Stomach smooth muscle (tissue), 2 donors: ENCODE measurements at regions not wholly inside any gene's neighbourhood (a gene's known extent, or its start where the extent isn't known, plus 50 kb on each side); places are given as distances from the start of the nearest gene placed in this dataset.
"Not testable (repeated sequence)": the region's sequence is repeated elsewhere in the genome, so short reads cannot be mapped to it uniquely, and the experiment has no call there.

Experiments
- H3K27ac ChIP-seq: one replicate; pipeline ENCODE4 v1.7.0; 2013; ENCODE audit warnings: mild to moderate bottlenecking, low read length, inconsistent platforms
- H3K27me3 ChIP-seq, 2 donors: one replicate each; pipeline ENCODE4 v1.7.0; 2013; ENCODE audit warnings: low read length in 2 of 2; ENCODE audit not compliant: insufficient read depth in 2 of 2, control insufficient read depth in 1 of 2
- H3K36me3 ChIP-seq, 2 donors: one replicate each; pipeline ENCODE4 v1.7.0; 2013; ENCODE audit warnings: low read length in 2 of 2; ENCODE audit not compliant: control insufficient read depth in 2 of 2, insufficient read depth in 2 of 2
- H3K4me1 ChIP-seq: one replicate; pipeline ENCODE4 v1.7.0; 2013; ENCODE audit warnings: low read length; ENCODE audit not compliant: control insufficient read depth, insufficient read depth
- H3K4me3 ChIP-seq, 2 donors: one replicate each; pipeline ENCODE4 v1.7.0; 2013; ENCODE audit warnings: low read length in 2 of 2
- H3K9ac ChIP-seq, 2 donors: one replicate each; pipeline ENCODE4 v1.7.0; 2013; ENCODE audit warnings: low read length in 2 of 2, mild to moderate bottlenecking in 1 of 2
- H3K9me3 ChIP-seq, 2 donors: one replicate each; pipeline ENCODE4 v1.7.0; 2013; ENCODE audit warnings: low read length in 2 of 2; ENCODE audit not compliant: control insufficient read depth in 2 of 2
- donor health status: healthy.
- donor health status: Pancreatic carcinoma.

- no peak overlapping the region for H3K27ac ChIP-seq
- H3K36me3 ChIP-seq = no peaks in the 10 kb centered on the region
- H3K9ac ChIP-seq = no peak overlapping the region
- no peaks in the 10 kb centered on the region for H3K4me1 ChIP-seq
- H3K4me3 ChIP-seq = no peak overlapping the region
- H3K9me3 ChIP-seq = no peaks in the 10 kb centered on the region
- no peaks in the 10 kb centered on the region for H3K27me3 ChIP-seq
Measured at GRCh38 chr3:17861476-17861875, 119.0 kb upstream of the TBC1D5 start.

- H3K4me1 ChIP-seq, H3K9ac ChIP-seq, H3K9me3 ChIP-seq, H3K36me3 ChIP-seq, H3K4me3 ChIP-seq, H3K27ac ChIP-seq, H3K27me3 ChIP-seq: not testable (repeated sequence)
Measured at GRCh38 chr3:17860840-17861471, 118.5 kb upstream of the TBC1D5 start.

- Histone ChIP-seq H3K9me3 (no peaks in the 10 kb centered on the region), H3K27me3 (no peaks in the 10 kb centered on the region), H3K9ac (no peak overlapping the region), H3K4me1 (no peaks in the 10 kb centered on the region), H3K27ac (no peak overlapping the region), H3K36me3 (no peaks in the 10 kb centered on the region), H3K4me3 (no peak overlapping the region)
Measured at GRCh38 chr3:17852217-17852616, 109.8 kb upstream of the TBC1D5 start.

GRCh38 chr3:17850448-17850847 is 108.0 kb upstream of the TBC1D5 start:
- H3K4me1 ChIP-seq = no peaks in the 10 kb centered on the region
- H3K27ac ChIP-seq = no peak overlapping the region
- H3K4me3 ChIP-seq = no peak overlapping the region
- H3K27me3 ChIP-seq = no peaks in the 10 kb centered on the region
- H3K36me3 ChIP-seq = no peaks in the 10 kb centered on the region
- H3K9me3 ChIP-seq = no peaks in the 10 kb centered on the region
- no peak overlapping the region for H3K9ac ChIP-seq

GRCh38 chr3:17848102-17848501 is 105.7 kb upstream of the TBC1D5 start:
- Histone ChIP-seq H3K27ac (no peak overlapping the region), H3K4me1 (no peaks in the 10 kb centered on the region), H3K4me3 (no peak overlapping the region), H3K9ac (no peak overlapping the region), H3K36me3 (no peaks in the 10 kb centered on the region), H3K9me3 (no peaks in the 10 kb centered on the region), H3K27me3 (no peaks in the 10 kb centered on the region)

- Histone ChIP-seq H3K27ac (no peak overlapping the region), H3K36me3 (no peaks in the 10 kb centered on the region), H3K9me3 (no peaks in the 10 kb centered on the region)
Measured at GRCh38 chr3:17847156-17847555, 104.7 kb upstream of the TBC1D5 start.

GRCh38 chr3:17846466-17846865 is 104.0 kb upstream of the TBC1D5 start:
- Histone ChIP-seq H3K36me3 (no peaks in the 10 kb centered on the region), H3K4me1 (no peaks in the 10 kb centered on the region), H3K9me3 (no peaks in the 10 kb centered on the region), H3K4me3 (no peak overlapping the region), H3K27me3 (no peaks in the 10 kb centered on the region), H3K27ac (no peak overlapping the region), H3K9ac (no peak overlapping the region)

More at GRCh38 chr3:17847156-17847555, 104.7 kb upstream of the TBC1D5 start:
- no peaks in the 10 kb centered on the region for H3K4me1 ChIP-seq
- H3K4me3 ChIP-seq = no peak overlapping the region
- no peak overlapping the region for H3K9ac ChIP-seq
- no peaks in the 10 kb centered on the region for H3K27me3 ChIP-seq

GRCh38 chr3:17845026-17845812 is 102.8 kb upstream of the TBC1D5 start:
- Histone ChIP-seq H3K4me1 (peaks cover 3% of the 10 kb centered on the region), H3K27ac (no peak overlapping the region), H3K9me3 (no peaks in the 10 kb centered on the region), H3K9ac (no peak overlapping the region), H3K27me3 (no peaks in the 10 kb centered on the region), H3K36me3 (no peaks in the 10 kb centered on the region), H3K4me3 (no peak overlapping the region)

GRCh38 chr3:17844236-17844635 is 101.8 kb upstream of the TBC1D5 start:
- Histone ChIP-seq H3K27me3 (no peaks in the 10 kb centered on the region), H3K27ac (no peak overlapping the region), H3K9me3 (no peaks in the 10 kb centered on the region), H3K36me3 (no peaks in the 10 kb centered on the region), H3K4me3 (no peak overlapping the region), H3K4me1 (peaks cover 3% of the 10 kb centered on the region), H3K9ac (no peak overlapping the region)

- Histone ChIP-seq H3K4me1 (peaks cover 3% of the 10 kb centered on the region), H3K27ac (no peak overlapping the region), H3K9me3 (no peaks in the 10 kb centered on the region), H3K27me3 (no peaks in the 10 kb centered on the region), H3K36me3 (no peaks in the 10 kb centered on the region), H3K9ac (no peak overlapping the region), H3K4me3 (no peak overlapping the region)
Measured at GRCh38 chr3:17841190-17841828, 98.9 kb upstream of the TBC1D5 start.

- Histone ChIP-seq H3K9ac (no peak overlapping the region), H3K4me1 (peaks cover 3% of the 10 kb centered on the region), H3K9me3 (no peaks in the 10 kb centered on the region), H3K27ac (no peak overlapping the region), H3K4me3 (no peak overlapping the region), H3K27me3 (no peaks in the 10 kb centered on the region), H3K36me3 (no peaks in the 10 kb centered on the region)
Measured at GRCh38 chr3:17840651-17841050, 98.2 kb upstream of the TBC1D5 start.
